Adrenal gland (tissue), 9 donors: ENCODE measurements at regions not wholly inside any gene's neighbourhood (a gene's known extent, or its start where the extent isn't known, plus 50 kb on each side); places are given as distances from the start of the nearest gene placed in this dataset.

ENCODE experiments used
- DNase-seq, 7 donors: peaks; one replicate each; pipeline ENCODE4 v3.0.0-alpha.2; 2019 to 2020
- H3K27ac ChIP-seq, 5 donors: fragments of 200-600 bp; sonication (generic) in 4 of 5; 1 replicate in 3 of 5; 2 replicates in 2 of 5; pipeline versions ENCODE4 v1.5.1 to v1.8.0; 2016 to 2020; ENCODE audit warnings: mild to moderate bottlenecking in 1 of 5
- H3K27me3 ChIP-seq: fragments of 200-600 bp; 2 replicates; pipeline ENCODE4 v1.8.0; 2021
- H3K36me3 ChIP-seq, 2 donors: fragments of 200-600 bp; replicated peaks in 1 of 2; 1 replicate in 1 of 2; 2 replicates in 1 of 2; pipeline versions ENCODE4 v1.5.1 to v1.8.0; 2018 to 2022
- H3K4me1 ChIP-seq, 2 donors: fragments of 200-600 bp; replicated peaks in 1 of 2; 1 replicate in 1 of 2; 2 replicates in 1 of 2; pipeline versions ENCODE4 v1.5.1 to v1.8.0; 2018 to 2021
- H3K4me3 ChIP-seq, 4 donors: fragments of 200-600 bp; sonication (generic) in 3 of 4; one replicate each; pipeline ENCODE4 v1.5.1; 2016 to 2018
- H3K9me3 ChIP-seq, 3 donors: fragments of 200-600 bp; sonication (generic) in 1 of 3; replicated peaks in 1 of 3; 1 replicate in 2 of 3; 2 replicates in 1 of 3; pipeline versions ENCODE4 v1.5.1 to v1.8.0; 2016 to 2021
- CTCF ChIP-seq, 6 experiments: fragments of 450-650 bp in 4 of 6; fragments of 200-600 bp in 2 of 6; sonication (generic) in 1 of 6; IDR thresholded peaks; 1 replicate in 5 of 6; 2 replicates in 1 of 6; pipeline versions ENCODE4 v1.5.1 to v1.8.0; 2016 to 2021; ENCODE audit warnings: antibody characterized with exemption in 6 of 6, mild to moderate bottlenecking in 2 of 6, moderate library complexity in 1 of 6
- POLR2A ChIP-seq, 2 donors: fragments of 450-650 bp; IDR thresholded peaks; one replicate each; pipeline ENCODE4 v1.6.1; 2017; ENCODE audit warnings: antibody characterized with exemption in 2 of 2, mild to moderate bottlenecking in 2 of 2, moderate library complexity in 1 of 2
- WGBS, 4 donors: extraction: QIAGEN DNeasy Blood & Tissue Kit in 2 of 4; methylation state at CpG; one replicate each; pipeline versions ENCODE4 v1.1.5 to v1.1.7; 2013 to 2017; 5-methylcytosine and 5-hydroxymethylcytosine counted together
- intact Hi-C, 2 donors: fragments of 100-400 bp; cut with DNase I; formaldehyde crosslinking; loops; one replicate each; pipeline versions ENCODE4 v1.14.1 to v1.15.0; 2022 to 2023
- donor health status: healthy with polysubstance abuse.
- donor health status: Bipolar disorder and iron deficiency.
- donor health status: DM: yes; HTN: yes; CAD: no.
- donor health status: DM: no; HTN: no; CAD: no.
- donor health status: DM: no; HTN: no; CAD: no.

- Histone ChIP-seq H3K27ac (no peak overlapping the region), H3K36me3 (no peaks in the 10 kb centered on the region), H3K9me3 (no peaks in the 10 kb centered on the region), H3K4me3 (no peak overlapping the region), H3K4me1 (no peaks in the 10 kb centered on the region), H3K27me3 (no peaks in the 10 kb centered on the region)
- TF ChIP-seq POLR2A (IDR thresholded peaks at IDR 0.05), result no peak
- no peak for TF ChIP-seq CTCF (IDR thresholded peaks at IDR 0.05)
- intact Hi-C loops, result no loop called here
- no peak for DNase-seq
- 59 to 82% (median 72%) methylated on average over 4 of the region's 4 CpGs for WGBS, 4 donors
Observed at GRCh38 chr1:147820761-147821297, 60.4 kb upstream of the GJA5 start.

GRCh38 chr1:147821883-147822282 lies 61.5 kb upstream of the GJA5 start:
- H3K27me3 ChIP-seq, result no peaks in the 10 kb centered on the region
- WGBS, 4 donors, result 30 to 47% (median 36%) methylated on average over 2 of the region's 2 CpGs
- TF ChIP-seq CTCF (IDR thresholded peaks at IDR 0.05) (no peak), POLR2A (IDR thresholded peaks at IDR 0.05) (no peak)
- peak overlapping the region in 2 of 5 donors; percentile 0 to 67 for H3K27ac ChIP-seq
- intact Hi-C loops, result no loop called here
- no peaks in the 10 kb centered on the region for H3K9me3 ChIP-seq
- no peaks in the 10 kb centered on the region for H3K4me1 ChIP-seq
- no peak overlapping the region for H3K4me3 ChIP-seq
- H3K36me3 ChIP-seq, result no peaks in the 10 kb centered on the region
- peak in 5 of 7 donors; percentile 37 to 72 (median 52) for DNase-seq

- no peak for DNase-seq
- Histone ChIP-seq H3K4me3 (no peak overlapping the region), H3K27me3 (no peaks in the 10 kb centered on the region), H3K27ac (peak overlapping the region in 2 of 5 donors; percentile 0 to 67), H3K9me3 (no peaks in the 10 kb centered on the region), H3K36me3 (no peaks in the 10 kb centered on the region), H3K4me1 (no peaks in the 10 kb centered on the region)
- no peak for TF ChIP-seq POLR2A (IDR thresholded peaks at IDR 0.05)
- no peak for TF ChIP-seq CTCF (IDR thresholded peaks at IDR 0.05)
- intact Hi-C loops, result no loop called here
- 55 to 69% (median 61%) methylated on average over 1 of the region's 1 CpG for WGBS, 4 donors
Observed at GRCh38 chr1:147822292-147822691, 61.9 kb upstream of the GJA5 start.

- H3K27me3 ChIP-seq, result no peaks in the 10 kb centered on the region
- no peak for DNase-seq
- H3K9me3 ChIP-seq, result no peaks in the 10 kb centered on the region
- no peak overlapping the region for H3K27ac ChIP-seq
- 76 to 100% (median 81%) methylated on average over 1 of the region's 1 CpG for WGBS, 4 donors
- no peaks in the 10 kb centered on the region for H3K4me1 ChIP-seq
- TF ChIP-seq CTCF (IDR thresholded peaks at IDR 0.05) (no peak), POLR2A (IDR thresholded peaks at IDR 0.05) (no peak)
- intact Hi-C loops, result no loop called here
- H3K4me3 ChIP-seq, result no peak overlapping the region
- H3K36me3 ChIP-seq, result no peaks in the 10 kb centered on the region
Observed at GRCh38 chr1:147824001-147824400, 63.6 kb upstream of the GJA5 start.
